Tibial nerve (tissue), 4 donors: ENCODE measurements at regions not wholly inside any gene's neighbourhood (a gene's known extent, or its start where the extent isn't known, plus 50 kb on each side); places are given as distances from the start of the nearest gene placed in this dataset.

ENCODE experiments used
- DNase-seq, 2 donors: peaks; one replicate each; pipeline ENCODE4 v3.0.0-alpha.2; 2019; ENCODE audit warnings: low spot score in 2 of 2
- H3K27ac ChIP-seq, 4 donors: fragments of 200-600 bp; sonication (generic) in 3 of 4; one replicate each; pipeline ENCODE4 v1.5.1; 2017 to 2019; ENCODE audit warnings: mild to moderate bottlenecking in 1 of 4
- H3K27me3 ChIP-seq, 2 donors: fragments of 200-600 bp; sonication (generic) in 1 of 2; one replicate each; pipeline versions ENCODE4 v1.5.1 to v1.6.0; 2017 to 2019
- H3K36me3 ChIP-seq, 3 donors: fragments of 200-600 bp; sonication (generic); one replicate each; pipeline ENCODE4 v1.5.1; 2018 to 2019
- H3K4me1 ChIP-seq, 4 donors: fragments of 200-600 bp; sonication (generic) in 3 of 4; one replicate each; pipeline ENCODE4 v1.5.1; 2017 to 2019
- H3K4me3 ChIP-seq, 4 donors: fragments of 200-600 bp; sonication (generic) in 3 of 4; one replicate each; pipeline ENCODE4 v1.5.1; 2017 to 2019; ENCODE audit warnings: mild to moderate bottlenecking in 1 of 4, moderate library complexity in 1 of 4
- H3K9me3 ChIP-seq, 4 donors: fragments of 200-600 bp; sonication (generic) in 3 of 4; one replicate each; pipeline ENCODE4 v1.5.1; 2017 to 2019
- CTCF ChIP-seq, 5 experiments: fragments of 200-600 bp in 3 of 5; fragments of 450-650 bp in 2 of 5; sonication (generic) in 3 of 5; IDR thresholded peaks; one replicate each; pipeline ENCODE4 v1.5.1; 2016 to 2019; ENCODE audit warnings: antibody characterized with exemption in 5 of 5, mild to moderate bottlenecking in 3 of 5, moderate library complexity in 2 of 5
- EP300 ChIP-seq, 2 donors: sonication (generic); formaldehyde crosslinking; IDR thresholded peaks; one replicate each; pipeline ENCODE4 v1.6.1; 2017; ENCODE audit warnings: antibody characterized with exemption in 2 of 2, mild to moderate bottlenecking in 1 of 2
- POLR2A ChIP-seq, 2 donors: fragments of 450-650 bp; IDR thresholded peaks; one replicate each; pipeline ENCODE4 v1.6.1; 2017; ENCODE audit warnings: antibody characterized with exemption in 2 of 2, mild to moderate bottlenecking in 2 of 2, moderate library complexity in 2 of 2
- WGBS, 2 donors: methylation state at CpG; one replicate each; pipeline ENCODE4 v1.1.5; 2018; 5-methylcytosine and 5-hydroxymethylcytosine counted together

- no peak for TF ChIP-seq EP300 (IDR thresholded peaks at IDR 0.05)
- no peak for TF ChIP-seq POLR2A (IDR thresholded peaks at IDR 0.05)
- TF ChIP-seq CTCF (IDR thresholded peaks at IDR 0.05) = no peak
- no peaks in the 10 kb centered on the region for H3K27me3 ChIP-seq
- no peak for DNase-seq
- H3K36me3 ChIP-seq = no peaks in the 10 kb centered on the region
- no peaks in the 10 kb centered on the region for H3K4me1 ChIP-seq
- 42 to 45% methylated on average over 9 of the region's 9 CpGs for WGBS, 2 donors
- no peak overlapping the region for H3K4me3 ChIP-seq
- H3K27ac ChIP-seq = no peak overlapping the region
- H3K9me3 ChIP-seq = no peaks in the 10 kb centered on the region
Measured at GRCh38 chr6:86477500-86478148, 459.7 kb upstream of the HTR1E start.

DNA sequence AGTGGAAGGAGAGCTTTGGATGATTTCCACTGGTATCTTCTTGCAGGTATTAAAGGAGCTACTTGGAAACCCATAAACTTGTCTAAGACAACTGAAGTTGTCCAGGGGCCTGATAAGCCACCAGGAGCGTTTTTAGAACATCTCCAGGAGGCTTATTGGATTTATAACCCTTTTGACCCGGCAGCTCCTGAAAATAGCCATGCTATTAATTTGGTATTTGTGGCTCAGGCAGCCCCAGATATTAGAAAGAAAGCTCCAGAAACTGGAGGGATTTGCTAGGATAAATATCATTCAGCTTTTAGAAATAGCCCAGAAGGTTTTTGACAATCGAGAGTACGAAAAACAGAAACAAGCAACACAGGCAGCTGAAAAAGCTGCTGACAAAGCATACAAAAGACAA lies 461.0 kb upstream of the HTR1E start:
- Histone ChIP-seq H3K27ac (no peak overlapping the region), H3K9me3 (no peaks in the 10 kb centered on the region), H3K27me3 (no peaks in the 10 kb centered on the region), H3K4me1 (no peaks in the 10 kb centered on the region), H3K4me3 (no peak overlapping the region), H3K36me3 (no peaks in the 10 kb centered on the region)
- TF ChIP-seq POLR2A (IDR thresholded peaks at IDR 0.05) = no peak
- TF ChIP-seq EP300 (IDR thresholded peaks at IDR 0.05) = no peak
- no peak for TF ChIP-seq CTCF (IDR thresholded peaks at IDR 0.05)
- DNase-seq = no peak
- WGBS, 2 donors = 46 to 62% methylated on average over 4 of the region's 4 CpGs

DNA sequence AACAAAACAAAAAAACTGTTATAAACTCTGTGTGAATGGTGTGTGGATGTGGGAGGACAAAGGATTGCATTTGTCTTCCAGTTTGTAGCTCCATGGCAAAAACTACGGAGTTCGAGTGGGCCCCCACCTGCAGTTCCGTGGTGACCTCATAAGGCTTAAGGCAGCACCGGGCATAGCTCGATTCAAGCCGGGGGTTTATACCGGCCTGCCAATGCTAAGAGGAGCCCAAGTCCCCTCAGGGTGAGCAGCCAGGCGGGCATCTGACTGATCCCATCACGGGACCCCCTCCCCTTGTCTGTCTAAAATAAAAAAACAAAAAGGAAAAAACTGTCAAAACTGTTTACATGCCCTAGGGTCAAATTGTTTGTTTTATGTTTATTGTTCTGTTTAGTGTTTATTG lies 463.2 kb upstream of the HTR1E start:
- WGBS, 2 donors = 61 to 74% methylated on average over 9 of the region's 9 CpGs

GRCh38 chr6:86471791-86472190 lies 465.5 kb upstream of the HTR1E start:
- Histone ChIP-seq H3K4me3 (no peak overlapping the region), H3K27me3 (no peaks in the 10 kb centered on the region), H3K27ac (no peak overlapping the region), H3K9me3 (no peaks in the 10 kb centered on the region), H3K36me3 (no peaks in the 10 kb centered on the region), H3K4me1 (no peaks in the 10 kb centered on the region)
- TF ChIP-seq EP300 (IDR thresholded peaks at IDR 0.05) = no peak
- TF ChIP-seq CTCF (IDR thresholded peaks at IDR 0.05) = no peak
- no peak for TF ChIP-seq POLR2A (IDR thresholded peaks at IDR 0.05)
- WGBS, 2 donors = 55 to 58% methylated on average over 3 of the region's 3 CpGs
- no peak for DNase-seq

More for the DNA sequence above, 463.2 kb upstream of the HTR1E start:
- no peak for TF ChIP-seq CTCF (IDR thresholded peaks at IDR 0.05)
- no peak for TF ChIP-seq EP300 (IDR thresholded peaks at IDR 0.05)
- no peak for TF ChIP-seq POLR2A (IDR thresholded peaks at IDR 0.05)
- Histone ChIP-seq H3K36me3 (no peaks in the 10 kb centered on the region), H3K4me3 (no peak overlapping the region), H3K9me3 (no peaks in the 10 kb centered on the region), H3K4me1 (no peaks in the 10 kb centered on the region), H3K27ac (no peak overlapping the region), H3K27me3 (no peaks in the 10 kb centered on the region)
- DNase-seq = no peak

DNA sequence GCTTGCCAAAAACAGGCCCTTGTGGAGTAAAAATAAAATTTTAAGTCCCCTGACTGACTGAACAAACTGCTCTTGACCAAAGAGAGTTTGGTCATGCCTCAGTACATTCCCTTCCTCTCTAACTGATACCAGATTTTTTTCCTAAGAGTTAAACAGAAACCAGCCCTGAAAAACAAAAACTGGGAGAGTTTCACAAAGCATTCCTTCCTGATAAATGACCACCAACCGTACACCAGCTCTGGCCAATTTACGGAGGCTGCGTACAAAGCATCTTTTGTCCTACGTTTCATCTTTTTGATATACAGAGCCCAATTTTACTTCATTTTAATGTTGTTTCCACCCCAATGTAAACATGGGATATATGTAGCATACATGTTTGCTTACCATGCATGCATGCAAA lies 477.4 kb upstream of the HTR1E start:
- 36% methylated on average over 4 of the region's 4 CpGs for WGBS, 2 donors
- H3K4me3 ChIP-seq = no peak overlapping the region
- H3K36me3 ChIP-seq = no peaks in the 10 kb centered on the region
- no peak overlapping the region for H3K27ac ChIP-seq
- H3K4me1 ChIP-seq = no peaks in the 10 kb centered on the region
- no peaks in the 10 kb centered on the region for H3K9me3 ChIP-seq
- H3K27me3 ChIP-seq = no peaks in the 10 kb centered on the region
- no peak for TF ChIP-seq EP300 (IDR thresholded peaks at IDR 0.05)
- no peak for TF ChIP-seq CTCF (IDR thresholded peaks at IDR 0.05)
- TF ChIP-seq POLR2A (IDR thresholded peaks at IDR 0.05) = no peak
- DNase-seq = no peak
